ENCODE measurements at regions not wholly inside any gene's neighbourhood (a gene's known extent, or its start where the extent isn't known, plus 50 kb on each side); places are given as distances from the start of the nearest gene placed in this dataset.
A peak's percentile ranks its signal among the peaks of the same experiment; 100 is the strongest.

GRCh38 chrX:22665818-22666217 is 333.9 kb upstream of the DDX53 start:
- WGBS (ENCODE audit: insufficient coverage) = no CpG with 5 or more reads among the region's 2 CpGs

GRCh38 chrX:22666441-22666840 is 333.3 kb upstream of the DDX53 start:
- Histone ChIP-seq H3K36me3 (ENCODE audit: control insufficient read depth in 4 of 4, insufficient read depth in 4 of 4, low read length in 3 of 4) (no peaks in the 10 kb centered on the region), H3K27ac (ENCODE audit: insufficient read depth in 1 of 2, low read depth in 1 of 2, low read length in 2 of 2, poor library complexity in 1 of 2, severe bottlenecking in 2 of 2) (no peak overlapping the region), H3K27me3 (replicated peaks in 2 of 5; ENCODE audit: control insufficient read depth in 4 of 5, insufficient read depth in 5 of 5, low read length in 4 of 5) (no peaks in the 10 kb centered on the region), H3K9me3 (ENCODE audit: control extremely low read depth in 1 of 5, control insufficient read depth in 4 of 5, insufficient read depth in 2 of 5, low read depth in 1 of 5, low read length in 4 of 5) (no peaks in the 10 kb centered on the region), H3K4me3 (ENCODE audit: control insufficient read depth in 1 of 7, extremely low read depth in 1 of 7, insufficient read depth in 4 of 7, low read depth in 2 of 7, low read length in 6 of 7) (no peak overlapping the region), H3K4me1 (ENCODE audit: control extremely low read depth in 1 of 4, control insufficient read depth in 4 of 4, insufficient read depth in 4 of 4, low read length in 3 of 4) (peaks cover 0 to 3% (median 0%) of the 10 kb centered on the region in 4 experiments)
- POLR2A ChIA-PET = no interaction called here
- CTCF ChIA-PET = interaction anchor here (1.1 kb wide), 1 partner anchor 53 kb away, joined by 3 read pairs; no protein-coding TSS in a partner anchor
- 25% methylated on average over 2 of the region's 9 CpGs for WGBS (ENCODE audit: insufficient coverage)
- peak; percentile 69 to 87 (median 86) for DNase-seq

More at GRCh38 chrX:22665818-22666217, 333.9 kb upstream of the DDX53 start:
- H3K36me3 ChIP-seq (ENCODE audit: control insufficient read depth in 4 of 4, insufficient read depth in 4 of 4, low read length in 3 of 4) = no peaks in the 10 kb centered on the region
- H3K4me3 ChIP-seq (ENCODE audit: control insufficient read depth in 1 of 7, extremely low read depth in 1 of 7, insufficient read depth in 4 of 7, low read depth in 2 of 7, low read length in 6 of 7) = no peak overlapping the region
- H3K4me1 ChIP-seq (ENCODE audit: control extremely low read depth in 1 of 4, control insufficient read depth in 4 of 4, insufficient read depth in 4 of 4, low read length in 3 of 4) = peaks cover 0 to 3% (median 0%) of the 10 kb centered on the region in 4 experiments
- no peak overlapping the region for H3K27ac ChIP-seq (ENCODE audit: insufficient read depth in 1 of 2, low read depth in 1 of 2, low read length in 2 of 2, poor library complexity in 1 of 2, severe bottlenecking in 2 of 2)
- ChIA-PET POLR2A (no interaction called here), CTCF (interaction anchor here (1.1 kb wide), 1 partner anchor 54 kb away, joined by 3 read pairs; no protein-coding TSS in a partner anchor)
- H3K27me3 ChIP-seq (replicated peaks in 2 of 5; ENCODE audit: control insufficient read depth in 4 of 5, insufficient read depth in 5 of 5, low read length in 4 of 5) = no peaks in the 10 kb centered on the region
- DNase-seq = no peak
- H3K9me3 ChIP-seq (ENCODE audit: control extremely low read depth in 1 of 5, control insufficient read depth in 4 of 5, insufficient read depth in 2 of 5, low read depth in 1 of 5, low read length in 4 of 5) = no peaks in the 10 kb centered on the region

- Histone ChIP-seq H3K36me3 (ENCODE audit: control insufficient read depth in 4 of 4, insufficient read depth in 4 of 4, low read length in 3 of 4) (no peaks in the 10 kb centered on the region), H3K4me1 (ENCODE audit: control extremely low read depth in 1 of 4, control insufficient read depth in 4 of 4, insufficient read depth in 4 of 4, low read length in 3 of 4) (no peaks in the 10 kb centered on the region), H3K27me3 (replicated peaks in 2 of 5; ENCODE audit: control insufficient read depth in 4 of 5, insufficient read depth in 5 of 5, low read length in 4 of 5) (no peaks in the 10 kb centered on the region), H3K4me3 (ENCODE audit: control insufficient read depth in 1 of 7, extremely low read depth in 1 of 7, insufficient read depth in 4 of 7, low read depth in 2 of 7, low read length in 6 of 7) (no peak overlapping the region), H3K9me3 (ENCODE audit: control extremely low read depth in 1 of 5, control insufficient read depth in 4 of 5, insufficient read depth in 2 of 5, low read depth in 1 of 5, low read length in 4 of 5) (no peaks in the 10 kb centered on the region), H3K27ac (ENCODE audit: insufficient read depth in 1 of 2, low read depth in 1 of 2, low read length in 2 of 2, poor library complexity in 1 of 2, severe bottlenecking in 2 of 2) (no peak overlapping the region)
- POLR2A ChIA-PET = no interaction called here
- CTCF ChIA-PET = no interaction called here
- DNase-seq = no peak
- WGBS (ENCODE audit: insufficient coverage) = 78% methylated on average over 3 of the region's 3 CpGs
Observed at GRCh38 chrX:22674932-22675331, 324.8 kb upstream of the DDX53 start.

GRCh38 chrX:22686138-22686541 is 313.6 kb upstream of the DDX53 start:
- peaks cover 0 to 4% (median 2%) of the 10 kb centered on the region in 4 experiments for H3K4me1 ChIP-seq (ENCODE audit: control extremely low read depth in 1 of 4, control insufficient read depth in 4 of 4, insufficient read depth in 4 of 4, low read length in 3 of 4)
- peak; percentile 29 to 85 (median 77) for DNase-seq
- H3K4me3 ChIP-seq (ENCODE audit: control insufficient read depth in 1 of 7, extremely low read depth in 1 of 7, insufficient read depth in 4 of 7, low read depth in 2 of 7, low read length in 6 of 7) = no peak overlapping the region
- no peaks in the 10 kb centered on the region for H3K36me3 ChIP-seq (ENCODE audit: control insufficient read depth in 4 of 4, insufficient read depth in 4 of 4, low read length in 3 of 4)
- 34% methylated on average over 7 of the region's 7 CpGs for WGBS (ENCODE audit: insufficient coverage)
- no peak overlapping the region for H3K27ac ChIP-seq (ENCODE audit: insufficient read depth in 1 of 2, low read depth in 1 of 2, low read length in 2 of 2, poor library complexity in 1 of 2, severe bottlenecking in 2 of 2)
- ChIA-PET CTCF (no interaction called here), POLR2A (no interaction called here)
- H3K9me3 ChIP-seq (ENCODE audit: control extremely low read depth in 1 of 5, control insufficient read depth in 4 of 5, insufficient read depth in 2 of 5, low read depth in 1 of 5, low read length in 4 of 5) = no peaks in the 10 kb centered on the region
- no peaks in the 10 kb centered on the region for H3K27me3 ChIP-seq (replicated peaks in 2 of 5; ENCODE audit: control insufficient read depth in 4 of 5, insufficient read depth in 5 of 5, low read length in 4 of 5)

- no peak for DNase-seq
- H3K4me1 ChIP-seq (ENCODE audit: control extremely low read depth in 1 of 4, control insufficient read depth in 4 of 4, insufficient read depth in 4 of 4, low read length in 3 of 4) = peaks cover 0 to 4% (median 2%) of the 10 kb centered on the region in 4 experiments
- POLR2A ChIA-PET = no interaction called here
- no peak overlapping the region for H3K4me3 ChIP-seq (ENCODE audit: control insufficient read depth in 1 of 7, extremely low read depth in 1 of 7, insufficient read depth in 4 of 7, low read depth in 2 of 7, low read length in 6 of 7)
- H3K9me3 ChIP-seq (ENCODE audit: control extremely low read depth in 1 of 5, control insufficient read depth in 4 of 5, insufficient read depth in 2 of 5, low read depth in 1 of 5, low read length in 4 of 5) = no peaks in the 10 kb centered on the region
- CTCF ChIA-PET = no interaction called here
- H3K27ac ChIP-seq (ENCODE audit: insufficient read depth in 1 of 2, low read depth in 1 of 2, low read length in 2 of 2, poor library complexity in 1 of 2, severe bottlenecking in 2 of 2) = no peak overlapping the region
- no peaks in the 10 kb centered on the region for H3K27me3 ChIP-seq (replicated peaks in 2 of 5; ENCODE audit: control insufficient read depth in 4 of 5, insufficient read depth in 5 of 5, low read length in 4 of 5)
- no peaks in the 10 kb centered on the region for H3K36me3 ChIP-seq (ENCODE audit: control insufficient read depth in 4 of 4, insufficient read depth in 4 of 4, low read length in 3 of 4)
Observed at GRCh38 chrX:22689290-22689689, 310.5 kb upstream of the DDX53 start.

- CTCF ChIA-PET = no interaction called here
- H3K36me3 ChIP-seq (ENCODE audit: control insufficient read depth in 4 of 4, insufficient read depth in 4 of 4, low read length in 3 of 4) = no peaks in the 10 kb centered on the region
Observed at GRCh38 chrX:22690116-22690515, 309.6 kb upstream of the DDX53 start.

GRCh38 chrX:22691966-22692565 is 307.7 kb upstream of the DDX53 start:
- Histone ChIP-seq H3K4me1 (ENCODE audit: control extremely low read depth in 1 of 4, control insufficient read depth in 4 of 4, insufficient read depth in 4 of 4, low read length in 3 of 4) (no peaks in the 10 kb centered on the region), H3K36me3 (ENCODE audit: control insufficient read depth in 4 of 4, insufficient read depth in 4 of 4, low read length in 3 of 4) (no peaks in the 10 kb centered on the region), H3K27ac (ENCODE audit: insufficient read depth in 1 of 2, low read depth in 1 of 2, low read length in 2 of 2, poor library complexity in 1 of 2, severe bottlenecking in 2 of 2) (no peak overlapping the region), H3K27me3 (replicated peaks in 2 of 5; ENCODE audit: control insufficient read depth in 4 of 5, insufficient read depth in 5 of 5, low read length in 4 of 5) (no peaks in the 10 kb centered on the region), H3K9me3 (ENCODE audit: control extremely low read depth in 1 of 5, control insufficient read depth in 4 of 5, insufficient read depth in 2 of 5, low read depth in 1 of 5, low read length in 4 of 5) (no peaks in the 10 kb centered on the region), H3K4me3 (ENCODE audit: control insufficient read depth in 1 of 7, extremely low read depth in 1 of 7, insufficient read depth in 4 of 7, low read depth in 2 of 7, low read length in 6 of 7) (no peak overlapping the region)
- POLR2A ChIA-PET = no interaction called here
- WGBS (ENCODE audit: insufficient coverage) = 74% methylated on average over 3 of the region's 6 CpGs
- CTCF ChIA-PET = no interaction called here
- DNase-seq = no peak

More at GRCh38 chrX:22690116-22690515, 309.6 kb upstream of the DDX53 start:
- Histone ChIP-seq H3K9me3 (ENCODE audit: control extremely low read depth in 1 of 5, control insufficient read depth in 4 of 5, insufficient read depth in 2 of 5, low read depth in 1 of 5, low read length in 4 of 5) (no peaks in the 10 kb centered on the region), H3K4me3 (ENCODE audit: control insufficient read depth in 1 of 7, extremely low read depth in 1 of 7, insufficient read depth in 4 of 7, low read depth in 2 of 7, low read length in 6 of 7) (no peak overlapping the region), H3K27ac (ENCODE audit: insufficient read depth in 1 of 2, low read depth in 1 of 2, low read length in 2 of 2, poor library complexity in 1 of 2, severe bottlenecking in 2 of 2) (no peak overlapping the region), H3K27me3 (replicated peaks in 2 of 5; ENCODE audit: control insufficient read depth in 4 of 5, insufficient read depth in 5 of 5, low read length in 4 of 5) (no peaks in the 10 kb centered on the region), H3K4me1 (ENCODE audit: control extremely low read depth in 1 of 4, control insufficient read depth in 4 of 4, insufficient read depth in 4 of 4, low read length in 3 of 4) (peaks cover 0 to 4% (median 2%) of the 10 kb centered on the region in 4 experiments)
- POLR2A ChIA-PET = no interaction called here
- DNase-seq = no peak
- WGBS (ENCODE audit: insufficient coverage) = 82% methylated on average over 1 of the region's 5 CpGs
